ENCODE measurements at regions not wholly inside any gene's neighbourhood (a gene's known extent, or its start where the extent isn't known, plus 50 kb on each side); places are given as distances from the start of the nearest gene placed in this dataset.

DNA sequence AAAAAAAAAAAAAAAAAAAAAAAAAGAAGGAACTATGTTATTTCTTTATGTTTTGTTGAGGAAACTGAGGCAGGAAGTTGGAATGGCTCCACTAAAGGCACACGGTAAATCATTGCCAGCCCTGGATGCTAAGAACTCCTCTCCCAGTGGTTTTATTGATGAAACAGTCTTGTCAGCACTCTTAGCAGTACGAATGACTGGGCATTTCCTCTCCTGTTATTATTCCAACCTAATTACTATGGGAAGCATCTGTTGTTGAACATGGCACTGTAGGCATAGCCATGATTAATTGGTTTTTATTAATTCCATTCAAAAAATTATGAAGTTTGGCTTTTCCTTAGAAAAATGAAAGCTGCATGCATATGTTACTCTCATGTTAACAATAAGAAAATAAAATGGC is 1387.1 kb upstream of the TMEM132C start:
- H3K9ac ChIP-seq (ENCODE audit: extremely low read depth, insufficient read length, low read length), result no peak overlapping the region
- H3K18ac ChIP-seq (ENCODE audit: insufficient read length, low read depth, low read length), result no peak overlapping the region
- H3K4me1 ChIP-seq (ENCODE audit: insufficient read depth, low read length), result no peaks in the 10 kb centered on the region
- H2BK12ac ChIP-seq (ENCODE audit: insufficient read length, low read depth, low read length), result no peak overlapping the region
- H2BK5ac ChIP-seq (ENCODE audit: insufficient read length, low read length), result no peak overlapping the region
- H3K36me3 Mint-ChIP-seq (ENCODE audit: insufficient read depth in 1 of 3, low read depth in 3 of 3), result no peaks in the 10 kb centered on the region
- no peaks in the 10 kb centered on the region for H3K9me3 Mint-ChIP-seq
- no peak overlapping the region for H2BK15ac ChIP-seq (ENCODE audit: low read depth, low read length)
- no peaks in the 10 kb centered on the region for H3K79me2 ChIP-seq (ENCODE audit: insufficient read depth, low read length)
- WGBS (ENCODE audit: extremely low coverage, insufficient read length, low lambda C conversion rate), result no CpG with 5 or more reads among the region's 2 CpGs
- H3K27me3 ChIP-seq (ENCODE audit: insufficient read depth, low read length), result no peaks in the 10 kb centered on the region
- no peak overlapping the region for H3K4ac ChIP-seq (ENCODE audit: low read depth, low read length)
- no peak overlapping the region for H2BK20ac ChIP-seq (ENCODE audit: low read depth, low read length, poor library complexity, severe bottlenecking)
- H2AFZ ChIP-seq (ENCODE audit: low read length), result no peak overlapping the region
- no peak overlapping the region for H3K56ac ChIP-seq (ENCODE audit: insufficient read length, low read depth, low read length)
- no peak overlapping the region for H3K4me3 Mint-ChIP-seq
- no peaks in the 10 kb centered on the region for H3K27me3 Mint-ChIP-seq (ENCODE audit: low read depth)
- no peak overlapping the region for H4K91ac ChIP-seq (ENCODE audit: insufficient read length, low read depth, low read length)
- H3K27ac Mint-ChIP-seq, result no peak overlapping the region
- H2BK120ac ChIP-seq (ENCODE audit: low read depth, low read length, poor library complexity, severe bottlenecking), result no peak overlapping the region
- H3K4me2 ChIP-seq (ENCODE audit: insufficient read depth, insufficient read length, low read length), result no peak overlapping the region
- no peak overlapping the region for H4K8ac ChIP-seq (replicated peaks; ENCODE audit: insufficient read length, low read depth, low read length)
- no peak overlapping the region for H2AK5ac ChIP-seq (ENCODE audit: insufficient read length, low read length)
- H3K14ac ChIP-seq (ENCODE audit: insufficient read depth, low read length), result no peak overlapping the region
- H3K23me2 ChIP-seq (ENCODE audit: insufficient read length, low read depth, low read length, poor library complexity, severe bottlenecking), result no peaks in the 10 kb centered on the region
- H3T11ph ChIP-seq (ENCODE audit: low read length), result no peak overlapping the region
- H3K4me1 Mint-ChIP-seq, result 0 out of 4 replicates have a peak, but pooled peaks cover 0 to 3% of the 10 kb centered on the region in 2 experiments
- no peak for DNase-seq
- H4K5ac ChIP-seq (ENCODE audit: insufficient read length, low read depth, low read length), result no peak overlapping the region
- H3K27ac ChIP-seq (ENCODE audit: insufficient read length, low read depth, low read length), result no peak overlapping the region
- no peaks in the 10 kb centered on the region for H3K79me1 ChIP-seq (ENCODE audit: insufficient read depth, low read depth, low read length, poor library complexity, severe bottlenecking)
- TF ChIP-seq, protein P1, sequence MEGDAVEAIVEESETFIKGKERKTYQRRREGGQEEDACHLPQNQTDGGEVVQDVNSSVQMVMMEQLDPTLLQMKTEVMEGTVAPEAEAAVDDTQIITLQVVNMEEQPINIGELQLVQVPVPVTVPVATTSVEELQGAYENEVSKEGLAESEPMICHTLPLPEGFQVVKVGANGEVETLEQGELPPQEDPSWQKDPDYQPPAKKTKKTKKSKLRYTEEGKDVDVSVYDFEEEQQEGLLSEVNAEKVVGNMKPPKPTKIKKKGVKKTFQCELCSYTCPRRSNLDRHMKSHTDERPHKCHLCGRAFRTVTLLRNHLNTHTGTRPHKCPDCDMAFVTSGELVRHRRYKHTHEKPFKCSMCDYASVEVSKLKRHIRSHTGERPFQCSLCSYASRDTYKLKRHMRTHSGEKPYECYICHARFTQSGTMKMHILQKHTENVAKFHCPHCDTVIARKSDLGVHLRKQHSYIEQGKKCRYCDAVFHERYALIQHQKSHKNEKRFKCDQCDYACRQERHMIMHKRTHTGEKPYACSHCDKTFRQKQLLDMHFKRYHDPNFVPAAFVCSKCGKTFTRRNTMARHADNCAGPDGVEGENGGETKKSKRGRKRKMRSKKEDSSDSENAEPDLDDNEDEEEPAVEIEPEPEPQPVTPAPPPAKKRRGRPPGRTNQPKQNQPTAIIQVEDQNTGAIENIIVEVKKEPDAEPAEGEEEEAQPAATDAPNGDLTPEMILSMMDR (conservative IDR thresholded peaks at IDR 0.05), result no peak
- H3K9me3 ChIP-seq (ENCODE audit: control insufficient read depth, low read depth, low read length), result no peaks in the 10 kb centered on the region
- no peak overlapping the region for H3K23ac ChIP-seq (ENCODE audit: insufficient read length, low read depth, low read length)
- no peaks in the 10 kb centered on the region for H4K20me1 ChIP-seq (ENCODE audit: control insufficient read depth, insufficient read depth, insufficient read length)

All from H9 (cell line).